Nucleus accumbens (tissue), 56 donors: ENCODE measurements at regions not wholly inside any gene's neighbourhood (a gene's known extent, or its start where the extent isn't known, plus 50 kb on each side); places are given as distances from the start of the nearest gene placed in this dataset.
"Not testable (repeated sequence)": the region's sequence is repeated elsewhere in the genome, so short reads cannot be mapped to it uniquely, and the experiment has no call there.

Experiments used
- DNase-seq, 56 donors: peaks; one replicate each; lab custom pipeline; 2025; lab: John Stamatoyannopoulos, UW

GRCh38 chr10:125257521-125258108, 97.3 kb upstream of the CTBP2 start:
- no peak for DNase-seq

- no peak for DNase-seq
Observed at GRCh38 chr10:125256026-125256425, 95.7 kb upstream of the CTBP2 start.

GRCh38 chr10:125252937-125253336, 92.6 kb upstream of the CTBP2 start:
- DNase-seq = no peak

GRCh38 chr10:125250834-125251233, 90.5 kb upstream of the CTBP2 start:
- not testable (repeated sequence) for DNase-seq

GRCh38 chr10:125249948-125250347, 89.6 kb upstream of the CTBP2 start:
- no peak for DNase-seq

GRCh38 chr10:125248489-125248888, 88.1 kb upstream of the CTBP2 start:
- DNase-seq = no peak

GRCh38 chr10:125247576-125247975, 87.2 kb upstream of the CTBP2 start:
- DNase-seq = no peak

GRCh38 chr10:125243532-125244253, 83.3 kb upstream of the CTBP2 start:
- DNase-seq = no peak

- DNase-seq = no peak
Observed at GRCh38 chr10:125238682-125239081, 78.3 kb upstream of the CTBP2 start.

GRCh38 chr10:125236091-125236490, 75.7 kb upstream of the CTBP2 start:
- no peak for DNase-seq

GRCh38 chr10:125235093-125236069, 75.0 kb upstream of the CTBP2 start:
- DNase-seq = no peak

GRCh38 chr10:125234576-125234975, 74.2 kb upstream of the CTBP2 start:
- not testable (repeated sequence) for DNase-seq

- no peak for DNase-seq
Observed at GRCh38 chr10:125233726-125234125, 73.4 kb upstream of the CTBP2 start.

- DNase-seq = no peak
Observed at GRCh38 chr10:125232841-125233240, 72.5 kb upstream of the CTBP2 start.

- DNase-seq = no peak
Observed at GRCh38 chr10:125231813-125232475, 71.6 kb upstream of the CTBP2 start.

GRCh38 chr10:125231116-125231812, 70.9 kb upstream of the CTBP2 start:
- no peak for DNase-seq

GRCh38 chr10:125230251-125230650, 69.9 kb upstream of the CTBP2 start:
- DNase-seq = no peak

- DNase-seq = not testable (repeated sequence)
Observed at GRCh38 chr10:125228245-125228940, 68.0 kb upstream of the CTBP2 start.

- DNase-seq = no peak
Observed at GRCh38 chr10:125227546-125227945, 67.2 kb upstream of the CTBP2 start.
